Panc1 (cell line): ENCODE measurements at regions not wholly inside any gene's neighbourhood (a gene's known extent, or its start where the extent isn't known, plus 50 kb on each side); places are given as distances from the start of the nearest gene placed in this dataset.

ENCODE experiments used
- ATAC-seq: fragments of 200-7000 bp; cut with Tn5 transposase; 2 replicates; pipeline ENCODE4 v1.9.1; 2020; ENCODE audit warnings: mild to moderate bottlenecking, moderate library complexity
- BruUV-seq: library from RNA; stranded (reverse); fragments of 400-500 nt; replicated peaks from 2 replicates; lab custom pipeline; 2021; lab: Mats Ljungman, UMichigan
- CTCF ChIA-PET: fragments of 300-600 bp; sonication (Branson Sonifier 250); formaldehyde crosslinking; loops from one replicate; lab custom pipeline; 2022; ENCODE audit warnings: antibody characterized with exemption; lab: Charles Lee
- POLR2A ChIA-PET: fragments of 300-600 bp; sonication (Branson Sonifier 250); formaldehyde crosslinking; loops from one replicate; lab custom pipeline; 2022; ENCODE audit warnings: antibody characterized with exemption; lab: Charles Lee
- DNase-seq: peaks from one replicate; pipeline ENCODE4 v3.0.0-alpha.2; 2010; ENCODE audit warnings: low read depth, low spot score
- H3K27ac ChIP-seq: 2 replicates; pipeline ENCODE4 v1.5.1; 2011; ENCODE audit warnings: mild to moderate bottlenecking, low read length, inconsistent platforms
- H3K27me3 ChIP-seq: fragments of 200-500 bp; sonication (Bioruptor generic); 2 replicates; pipeline ENCODE4 v1.6.0; 2014; ENCODE audit warnings: low read length, inconsistent platforms; ENCODE audit not compliant: control insufficient read depth, insufficient read depth
- H3K36me3 ChIP-seq: fragments of 200-500 bp; sonication (Bioruptor generic); 2 replicates; pipeline ENCODE4 v1.5.1; 2014; ENCODE audit warnings: inconsistent platforms, mild to moderate bottlenecking, low read length, moderate library complexity; ENCODE audit not compliant: control insufficient read depth, insufficient read depth
- H3K4me1 ChIP-seq: 2 replicates; pipeline ENCODE4 v1.5.1; 2011; ENCODE audit warnings: inconsistent platforms, mild to moderate bottlenecking, low read length, moderate library complexity; ENCODE audit not compliant: control insufficient read depth, insufficient read depth
- H3K4me3 ChIP-seq, 2 experiments: 2 replicates each; pipeline ENCODE4 v1.5.1; 2011 to 2012; ENCODE audit warnings: low read depth in 2 of 2, low read length in 2 of 2, mild to moderate bottlenecking in 2 of 2, inconsistent platforms in 1 of 2, moderate library complexity in 1 of 2
- H3K9me3 ChIP-seq: fragments of 200-500 bp; sonication (Bioruptor generic); 2 replicates; pipeline ENCODE4 v1.5.1; 2014; ENCODE audit warnings: low read depth, mild to moderate bottlenecking, inconsistent platforms, low read length, moderate library complexity; ENCODE audit not compliant: control insufficient read depth, insufficient read depth
- POLR2AphosphoS5 ChIP-seq: IDR thresholded peaks from 2 replicates; pipeline ENCODE4 v1.6.1; 2012; ENCODE audit warnings: mild to moderate bottlenecking, low read depth, low read length, moderate library complexity
- REST ChIP-seq, 2 experiments: IDR thresholded peaks; 2 replicates each; pipeline ENCODE4 v1.6.1; 2011 to 2012; ENCODE audit warnings: low read depth in 2 of 2, control low read depth in 1 of 2, low read length in 1 of 2, mild to moderate bottlenecking in 1 of 2, moderate library complexity in 1 of 2; ENCODE audit not compliant: insufficient read depth in 1 of 2
- SIN3A ChIP-seq: IDR thresholded peaks from 2 replicates; pipeline ENCODE4 v1.6.1; 2012; ENCODE audit warnings: low read depth, mild to moderate bottlenecking, low read length, moderate library complexity, borderline replicate concordance; ENCODE audit not compliant: insufficient read depth
- TCF7L2 ChIP-seq: IDR thresholded peaks from 2 replicates; pipeline ENCODE4 v1.6.1; 2011; ENCODE audit warnings: mild to moderate bottlenecking, low read depth, low read length, inconsistent platforms
- in situ Hi-C: cut with HindIII; loops from 2 replicates; pipeline ENCODE4 v1.10.0; 2016; ENCODE audit warnings: low sequenced_read_pairs, low pct_unique_long_range_greater_than_20kb
- intact Hi-C: fragments of 100-400 bp; cut with micrococcal nuclease; formaldehyde crosslinking; loops from one replicate; pipeline ENCODE4 v1.10.0; 2022; ENCODE audit not compliant: unreplicated experiment
- TF ChIP-seq, protein P1 (sequence below): fragments of 450-650 bp; IDR thresholded peaks from 2 replicates; pipeline ENCODE4 v1.5.1; 2017; ENCODE audit warnings: mild to moderate bottlenecking

DNA sequence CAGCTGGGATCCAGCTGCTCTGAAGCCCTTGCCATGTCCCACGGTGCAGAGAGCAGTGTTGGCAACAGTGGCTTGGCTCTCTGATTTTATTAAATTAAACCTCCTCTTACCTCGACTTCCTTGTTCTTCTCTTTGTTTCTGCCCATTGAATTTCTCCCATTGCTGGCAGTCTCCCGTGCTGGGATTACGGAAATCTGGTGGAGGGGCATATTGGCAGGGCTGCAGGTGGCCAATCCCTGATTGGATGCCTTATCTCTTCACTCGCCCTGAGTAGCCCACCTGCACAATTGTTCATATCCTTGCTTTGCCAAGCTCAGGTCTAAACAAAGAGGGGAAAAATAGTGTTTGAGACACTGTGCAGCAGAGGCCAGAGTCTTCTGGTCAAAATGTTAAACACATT is 493.9 kb downstream of the TMA16 start:
- intact Hi-C loops (no loop called here), in situ Hi-C loops (no loop called here)
- Histone ChIP-seq H3K4me3 (no peak overlapping the region), H3K9me3 (no peaks in the 10 kb centered on the region), H3K27me3 (no peaks in the 10 kb centered on the region), H3K4me1 (no peaks in the 10 kb centered on the region), H3K27ac (no peak overlapping the region), H3K36me3 (no peaks in the 10 kb centered on the region)
- POLR2A ChIA-PET: no interaction called here
- CTCF ChIA-PET: no interaction called here
- no TSS peak for BruUV-seq
- ATAC-seq (no peak), DNase-seq (no peak)
- TF ChIP-seq SIN3A: no peak

- in situ Hi-C loops: no loop called here
- Histone ChIP-seq H3K27ac (no peak overlapping the region), H3K36me3 (no peaks in the 10 kb centered on the region), H3K9me3 (no peaks in the 10 kb centered on the region), H3K27me3 (no peaks in the 10 kb centered on the region), H3K4me3 (no peak overlapping the region), H3K4me1 (no peaks in the 10 kb centered on the region)
- ChIA-PET POLR2A (no interaction called here), CTCF (no interaction called here)
- intact Hi-C loops: no loop called here
- no TSS peak for BruUV-seq
- no peak for TF ChIP-seq POLR2AphosphoS5
- TF ChIP-seq, protein P1, sequence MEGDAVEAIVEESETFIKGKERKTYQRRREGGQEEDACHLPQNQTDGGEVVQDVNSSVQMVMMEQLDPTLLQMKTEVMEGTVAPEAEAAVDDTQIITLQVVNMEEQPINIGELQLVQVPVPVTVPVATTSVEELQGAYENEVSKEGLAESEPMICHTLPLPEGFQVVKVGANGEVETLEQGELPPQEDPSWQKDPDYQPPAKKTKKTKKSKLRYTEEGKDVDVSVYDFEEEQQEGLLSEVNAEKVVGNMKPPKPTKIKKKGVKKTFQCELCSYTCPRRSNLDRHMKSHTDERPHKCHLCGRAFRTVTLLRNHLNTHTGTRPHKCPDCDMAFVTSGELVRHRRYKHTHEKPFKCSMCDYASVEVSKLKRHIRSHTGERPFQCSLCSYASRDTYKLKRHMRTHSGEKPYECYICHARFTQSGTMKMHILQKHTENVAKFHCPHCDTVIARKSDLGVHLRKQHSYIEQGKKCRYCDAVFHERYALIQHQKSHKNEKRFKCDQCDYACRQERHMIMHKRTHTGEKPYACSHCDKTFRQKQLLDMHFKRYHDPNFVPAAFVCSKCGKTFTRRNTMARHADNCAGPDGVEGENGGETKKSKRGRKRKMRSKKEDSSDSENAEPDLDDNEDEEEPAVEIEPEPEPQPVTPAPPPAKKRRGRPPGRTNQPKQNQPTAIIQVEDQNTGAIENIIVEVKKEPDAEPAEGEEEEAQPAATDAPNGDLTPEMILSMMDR: no peak
- TF ChIP-seq TCF7L2: no peak
- no peak for TF ChIP-seq SIN3A
- no peak for ATAC-seq
- no peak for DNase-seq
Observed at GRCh38 chr4:163988865-163989264, 494.4 kb downstream of the TMA16 start.

GRCh38 chr4:163991298-163991865 is 496.9 kb downstream of the TMA16 start:
- intact Hi-C loops: no loop called here

More at GRCh38 chr4:163991298-163991865, 496.9 kb downstream of the TMA16 start:
- Histone ChIP-seq H3K9me3 (no peaks in the 10 kb centered on the region), H3K4me1 (no peaks in the 10 kb centered on the region), H3K27me3 (no peaks in the 10 kb centered on the region), H3K36me3 (no peaks in the 10 kb centered on the region), H3K4me3 (no peak overlapping the region), H3K27ac (no peak overlapping the region)
- POLR2A ChIA-PET: no interaction called here
- TF ChIP-seq TCF7L2 (no peak), POLR2AphosphoS5 (no peak), SIN3A (no peak), REST (IDR thresholded peaks at IDR 0.05; ENCODE audit: insufficient read depth in 1 of 2, low read depth in 2 of 2, low read length in 1 of 2) (no peak)
- TF ChIP-seq, protein P1: no peak
- ATAC-seq: no peak
- no peak for DNase-seq
- no TSS peak for BruUV-seq
- CTCF ChIA-PET: no interaction called here
- in situ Hi-C loops: no loop called here
